ENCODE measurements at regions not wholly inside any gene's neighbourhood (a gene's known extent, or its start where the extent isn't known, plus 50 kb on each side); places are given as distances from the start of the nearest gene placed in this dataset.
"Not testable (repeated sequence)": the region's sequence is repeated elsewhere in the genome, so short reads cannot be mapped to it uniquely, and the experiment has no call there.

- TF ChIP-seq CTCF (IDR thresholded peaks at IDR 0.05; ENCODE audit: insufficient read depth, low read depth, low read length), result no peak
- Histone ChIP-seq H3K4me3 (ENCODE audit: low read depth, low read length) (no peak overlapping the region), H3K36me3 (ENCODE audit: control insufficient read depth, insufficient read depth, low read length) (no peaks in the 10 kb centered on the region), H3K27me3 (ENCODE audit: control insufficient read depth, insufficient read depth, low read length) (no peaks in the 10 kb centered on the region)
- DNase-seq (ENCODE audit: low read depth), result no peak
- CTCF ChIA-PET, result interaction anchor here (1.1 kb wide), 1 partner anchor 10 kb away, joined by 3 read pairs; no protein-coding TSS in a partner anchor
- POLR2A ChIA-PET, result no interaction called here
Observed at GRCh38 chr19:7400815-7401214, 52.1 kb downstream of the ARHGEF18 start.

- CTCF ChIA-PET, result interaction anchor here (1.1 kb wide), 1 partner anchor 9 kb away, joined by 3 read pairs; no protein-coding TSS in a partner anchor
- no peaks in the 10 kb centered on the region for H3K27me3 ChIP-seq (ENCODE audit: control insufficient read depth, insufficient read depth, low read length)
- POLR2A ChIA-PET, result no interaction called here
- H3K36me3 ChIP-seq (ENCODE audit: control insufficient read depth, insufficient read depth, low read length), result no peaks in the 10 kb centered on the region
- no peak overlapping the region for H3K4me3 ChIP-seq (ENCODE audit: low read depth, low read length)
- DNase-seq (ENCODE audit: low read depth), result no peak
- TF ChIP-seq CTCF (IDR thresholded peaks at IDR 0.05; ENCODE audit: insufficient read depth, low read depth, low read length), result no peak
Observed at GRCh38 chr19:7401694-7402093, 53.0 kb downstream of the ARHGEF18 start.

- CTCF ChIA-PET; DNase-seq (ENCODE audit: low read depth); H3K27me3 ChIP-seq (ENCODE audit: control insufficient read depth, insufficient read depth, low read length); H3K4me3 ChIP-seq (ENCODE audit: low read depth, low read length); POLR2A ChIA-PET; H3K36me3 ChIP-seq (ENCODE audit: control insufficient read depth, insufficient read depth, low read length): not testable (repeated sequence)
Observed at GRCh38 chr19:7405482-7405881, 56.7 kb downstream of the ARHGEF18 start.

- no peak for DNase-seq (ENCODE audit: low read depth)
- no peaks in the 10 kb centered on the region for H3K27me3 ChIP-seq (ENCODE audit: control insufficient read depth, insufficient read depth, low read length)
- H3K4me3 ChIP-seq (ENCODE audit: low read depth, low read length), result no peak overlapping the region
- H3K36me3 ChIP-seq (ENCODE audit: control insufficient read depth, insufficient read depth, low read length), result no peaks in the 10 kb centered on the region
- TF ChIP-seq CTCF (IDR thresholded peaks at IDR 0.05; ENCODE audit: insufficient read depth, low read depth, low read length), result no peak
- ChIA-PET CTCF (no interaction called here), POLR2A (no interaction called here)
Observed at GRCh38 chr19:7408251-7408650, 59.5 kb downstream of the ARHGEF18 start.

GRCh38 chr19:7410946-7411345 lies 62.2 kb downstream of the ARHGEF18 start:
- no peaks in the 10 kb centered on the region for H3K27me3 ChIP-seq (ENCODE audit: control insufficient read depth, insufficient read depth, low read length)
- ChIA-PET CTCF (interaction anchor here (1.5 kb wide), 1 partner anchor 10 kb away, joined by 3 read pairs; no protein-coding TSS in a partner anchor), POLR2A (no interaction called here)
- no peak for TF ChIP-seq CTCF (IDR thresholded peaks at IDR 0.05; ENCODE audit: insufficient read depth, low read depth, low read length)
- no peak overlapping the region for H3K4me3 ChIP-seq (ENCODE audit: low read depth, low read length)
- DNase-seq (ENCODE audit: low read depth), result no peak
- no peaks in the 10 kb centered on the region for H3K36me3 ChIP-seq (ENCODE audit: control insufficient read depth, insufficient read depth, low read length)

- CTCF ChIA-PET, result interaction anchor here (0.7 kb wide), 1 partner anchor 33 kb away, joined by 3 read pairs; no protein-coding TSS in a partner anchor
- H3K36me3 ChIP-seq (ENCODE audit: control insufficient read depth, insufficient read depth, low read length), result no peaks in the 10 kb centered on the region
- DNase-seq (ENCODE audit: low read depth), result no peak
- no peaks in the 10 kb centered on the region for H3K27me3 ChIP-seq (ENCODE audit: control insufficient read depth, insufficient read depth, low read length)
- no peak for TF ChIP-seq CTCF (IDR thresholded peaks at IDR 0.05; ENCODE audit: insufficient read depth, low read depth, low read length)
- POLR2A ChIA-PET, result no interaction called here
- H3K4me3 ChIP-seq (ENCODE audit: low read depth, low read length), result no peak overlapping the region
Observed at GRCh38 chr19:7413629-7414028, 64.9 kb downstream of the ARHGEF18 start.
